Activated CD4-positive, alpha-beta T cell treated with anti-CD3 and anti-CD28 coated beads, Interleukin-2, amount 10 ng/mL, durations not matched to agents 7 days and 5 days (primary cell): ENCODE measurements at regions not wholly inside any gene's neighbourhood (a gene's known extent, or its start where the extent isn't known, plus 50 kb on each side); places are given as distances from the start of the nearest gene placed in this dataset.

Experiments used
- CTCF ChIA-PET: fragments of 350-600 bp; sonication (Branson Sonifier 250); formaldehyde crosslinking; loops from one replicate; lab custom pipeline; 2021; ENCODE audit warnings: antibody characterized with exemption; lab: Charles Lee
- POLR2A ChIA-PET: fragments of 350-600 bp; sonication (Branson Sonifier 250); formaldehyde crosslinking; loops from one replicate; lab custom pipeline; 2021; ENCODE audit warnings: antibody characterized with exemption; lab: Charles Lee
- DNase-seq: peaks from one replicate; pipeline ENCODE4 v3.0.0-alpha.2; 2020
- H3K27ac Mint-ChIP-seq: one replicate; pipeline ENCODE4 v1.8.0; 2021; ENCODE audit warnings: mild to moderate bottlenecking, moderate library complexity, mixed read lengths
- H3K27me3 Mint-ChIP-seq: one replicate; pipeline ENCODE4 v1.8.0; 2021; ENCODE audit warnings: mixed read lengths
- H3K36me3 Mint-ChIP-seq: one replicate; pipeline ENCODE4 v1.8.0; 2021; ENCODE audit warnings: low read depth, mixed read lengths
- H3K4me1 Mint-ChIP-seq: one replicate; pipeline ENCODE4 v1.8.0; 2021; ENCODE audit warnings: mixed read lengths
- H3K4me3 Mint-ChIP-seq: one replicate; pipeline ENCODE4 v1.8.0; 2021; ENCODE audit warnings: mild to moderate bottlenecking, moderate library complexity, mixed read lengths
- H3K9me3 Mint-ChIP-seq: one replicate; pipeline ENCODE4 v1.8.0; 2021; ENCODE audit warnings: mixed read lengths

DNA sequence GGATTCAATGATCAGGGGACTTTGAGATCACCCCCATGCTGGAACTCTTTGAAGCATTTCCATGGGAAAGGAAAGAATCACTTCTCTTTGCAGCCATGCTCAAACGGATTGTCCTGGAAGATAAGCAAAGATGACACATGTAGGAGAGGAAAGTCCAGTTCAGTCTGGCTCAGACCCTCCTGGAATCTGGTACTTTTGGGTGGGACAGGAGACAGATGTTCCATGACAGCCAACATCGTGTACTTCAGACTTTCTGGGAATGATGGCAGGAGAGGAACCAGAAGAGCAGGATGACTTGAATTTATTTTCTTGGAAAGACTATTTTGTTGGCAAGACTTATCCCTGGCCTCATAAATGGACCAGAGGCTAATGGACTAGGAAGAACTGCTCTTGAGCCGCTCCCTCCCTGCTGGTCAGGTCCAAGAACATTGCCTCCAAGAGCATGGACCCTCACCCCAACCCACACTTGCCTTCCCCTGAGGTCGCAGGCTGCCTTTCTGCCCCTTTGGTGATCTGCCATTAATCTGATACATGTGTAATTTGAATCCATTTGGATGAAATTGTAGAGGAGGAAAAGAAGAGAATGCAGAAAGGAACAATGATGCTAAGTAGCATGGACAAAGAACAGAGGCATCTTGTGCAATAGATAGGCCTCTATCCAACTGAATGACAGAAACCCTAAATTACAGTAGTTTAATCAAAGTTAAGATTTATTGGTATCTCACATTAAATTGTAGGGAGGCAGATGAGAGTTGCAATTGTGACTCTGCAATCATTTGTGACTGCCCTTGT lies 201.0 kb downstream of the SNX19 start:
- Mint-ChIP-seq H3K4me1 (no peaks in the 10 kb centered on the region), H3K27me3 (no peaks in the 10 kb centered on the region), H3K36me3 (no peaks in the 10 kb centered on the region), H3K27ac (no peak overlapping the region), H3K9me3 (no peaks in the 10 kb centered on the region), H3K4me3 (no peak overlapping the region)
- ChIA-PET POLR2A (no interaction called here), CTCF (no interaction called here)
- no peak for DNase-seq

DNA sequence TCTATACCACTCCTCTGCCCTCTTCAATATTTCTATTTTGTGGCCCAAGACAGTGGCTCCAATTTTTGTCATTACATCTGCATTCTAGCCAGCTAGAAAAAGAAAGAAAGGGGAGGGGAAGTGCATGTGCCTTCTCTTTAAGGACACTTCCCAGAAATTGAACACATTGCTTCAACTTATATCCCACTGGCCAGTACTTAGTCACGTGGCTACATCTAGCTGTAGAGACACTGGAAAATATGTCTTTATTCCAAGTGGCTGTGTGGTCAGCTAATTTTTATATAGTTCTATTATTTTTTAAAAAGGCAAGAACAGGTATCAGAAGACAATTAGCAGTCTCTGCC lies 200.4 kb downstream of the SNX19 start:
- Mint-ChIP-seq H3K36me3 (no peaks in the 10 kb centered on the region), H3K4me3 (no peak overlapping the region), H3K9me3 (no peaks in the 10 kb centered on the region), H3K4me1 (no peaks in the 10 kb centered on the region), H3K27me3 (no peaks in the 10 kb centered on the region), H3K27ac (no peak overlapping the region)
- ChIA-PET POLR2A (interaction anchor here (0.6 kb wide), 1 partner anchor 43 kb away, joined by 3 read pairs; no protein-coding TSS in a partner anchor), CTCF (no interaction called here)
- DNase-seq: no peak

GRCh38 chr11:130718120-130718519 lies 198.2 kb downstream of the SNX19 start:
- no peaks in the 10 kb centered on the region for H3K9me3 Mint-ChIP-seq
- ChIA-PET POLR2A (interaction anchor here (0.7 kb wide), 1 partner anchor 73 kb away, joined by 3 read pairs; no protein-coding TSS in a partner anchor), CTCF (interaction anchor here (1.5 kb wide), 1 partner anchor 11 kb away, joined by 4 read pairs; no protein-coding TSS in a partner anchor)
- H3K4me3 Mint-ChIP-seq: no peak overlapping the region
- H3K27ac Mint-ChIP-seq: no peak overlapping the region
- DNase-seq: no peak
- no peaks in the 10 kb centered on the region for H3K36me3 Mint-ChIP-seq
- H3K4me1 Mint-ChIP-seq: no peaks in the 10 kb centered on the region
- no peaks in the 10 kb centered on the region for H3K27me3 Mint-ChIP-seq

DNA sequence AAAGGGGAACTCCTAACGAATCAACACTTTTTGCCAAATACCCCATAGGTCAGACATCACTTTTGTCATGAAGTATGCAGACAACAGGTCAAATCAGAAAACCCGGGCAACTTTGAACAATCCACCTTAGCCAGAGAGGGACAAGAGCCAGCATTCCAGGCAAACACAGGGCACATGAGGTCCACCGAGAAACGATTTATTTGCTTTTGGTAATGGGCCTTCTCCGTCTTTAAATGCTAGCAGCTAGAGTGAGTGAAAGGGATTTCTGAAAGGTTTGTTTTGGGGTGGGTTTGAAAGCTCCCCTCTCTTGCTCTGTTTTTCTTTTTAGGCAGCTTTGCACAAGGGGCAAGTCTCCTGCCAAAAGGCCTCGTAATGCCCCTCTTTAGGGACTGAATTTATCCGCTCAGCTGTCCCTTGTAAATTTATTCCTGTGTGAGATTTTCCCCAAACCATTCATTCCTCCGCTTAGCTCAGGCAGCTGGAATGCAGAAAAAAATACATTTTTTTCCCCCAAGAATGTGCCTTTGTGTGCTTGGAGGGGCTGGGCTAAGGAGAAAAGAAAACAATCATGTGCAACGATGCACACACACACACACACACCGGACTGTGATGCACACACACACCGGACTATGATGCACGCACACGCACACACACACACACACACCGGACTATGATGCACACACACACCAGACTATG lies 196.9 kb downstream of the SNX19 start:
- CTCF ChIA-PET: no interaction called here

GRCh38 chr11:130720232-130721022 lies 195.9 kb downstream of the SNX19 start:
- POLR2A ChIA-PET: no interaction called here
- Mint-ChIP-seq H3K4me3 (no peak overlapping the region), H3K36me3 (no peaks in the 10 kb centered on the region), H3K27me3 (no peaks in the 10 kb centered on the region), H3K9me3 (no peaks in the 10 kb centered on the region), H3K4me1 (no peaks in the 10 kb centered on the region), H3K27ac (no peak overlapping the region)
- CTCF ChIA-PET: no interaction called here
- DNase-seq: no peak

More for the DNA sequence above, 196.9 kb downstream of the SNX19 start:
- no peaks in the 10 kb centered on the region for H3K4me1 Mint-ChIP-seq
- no peaks in the 10 kb centered on the region for H3K27me3 Mint-ChIP-seq
- H3K36me3 Mint-ChIP-seq: no peaks in the 10 kb centered on the region
- no peak for DNase-seq
- POLR2A ChIA-PET: no interaction called here
- H3K27ac Mint-ChIP-seq: no peak overlapping the region
- no peaks in the 10 kb centered on the region for H3K9me3 Mint-ChIP-seq
- no peak overlapping the region for H3K4me3 Mint-ChIP-seq

GRCh38 chr11:130721023-130721681 lies 195.1 kb downstream of the SNX19 start:
- H3K4me1 Mint-ChIP-seq: no peaks in the 10 kb centered on the region
- DNase-seq: no peak
- H3K36me3 Mint-ChIP-seq: no peaks in the 10 kb centered on the region
- no peak overlapping the region for H3K4me3 Mint-ChIP-seq
- H3K9me3 Mint-ChIP-seq: no peaks in the 10 kb centered on the region
- CTCF ChIA-PET: no interaction called here
- POLR2A ChIA-PET: no interaction called here
- no peak overlapping the region for H3K27ac Mint-ChIP-seq
- H3K27me3 Mint-ChIP-seq: no peaks in the 10 kb centered on the region

- H3K4me3 Mint-ChIP-seq: no peak overlapping the region
- no peaks in the 10 kb centered on the region for H3K9me3 Mint-ChIP-seq
- no peaks in the 10 kb centered on the region for H3K27me3 Mint-ChIP-seq
- ChIA-PET POLR2A (no interaction called here), CTCF (no interaction called here)
- H3K4me1 Mint-ChIP-seq: no peaks in the 10 kb centered on the region
- no peak overlapping the region for H3K27ac Mint-ChIP-seq
- DNase-seq: no peak
- H3K36me3 Mint-ChIP-seq: no peaks in the 10 kb centered on the region
These were observed 194.5 kb downstream of the SNX19 start for GRCh38 chr11:130721736-130722135.

DNA sequence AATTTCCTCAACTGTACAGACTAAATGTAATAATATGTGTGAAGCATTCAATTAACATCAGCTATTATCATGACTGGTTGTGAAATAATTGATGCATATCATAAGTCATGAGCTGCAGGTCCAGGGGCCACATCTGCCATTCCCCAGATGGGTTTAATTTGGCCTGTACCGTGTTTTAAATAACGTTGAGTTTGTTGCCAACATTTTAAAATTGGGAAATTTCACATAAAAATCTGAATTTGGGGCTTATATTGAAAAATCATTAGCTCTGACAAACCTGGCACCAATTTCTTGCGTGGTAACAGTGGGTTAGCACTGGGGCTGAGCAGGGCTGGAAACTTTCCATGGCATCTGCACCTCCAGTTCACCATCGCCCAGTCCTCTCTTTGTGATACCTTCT lies 193.9 kb downstream of the SNX19 start:
- Mint-ChIP-seq H3K27me3 (no peaks in the 10 kb centered on the region), H3K4me3 (no peak overlapping the region), H3K4me1 (no peaks in the 10 kb centered on the region), H3K36me3 (no peaks in the 10 kb centered on the region), H3K9me3 (no peaks in the 10 kb centered on the region), H3K27ac (no peak overlapping the region)
- POLR2A ChIA-PET: no interaction called here
- CTCF ChIA-PET: no interaction called here
- DNase-seq: no peak

GRCh38 chr11:130725421-130726233 lies 190.7 kb downstream of the SNX19 start:
- peaks cover 3% of the 10 kb centered on the region for H3K9me3 Mint-ChIP-seq
- CTCF ChIA-PET: interaction anchor here (0.6 kb wide), 1 partner anchor 484 kb away, joined by 3 read pairs; no protein-coding TSS in a partner anchor
- H3K4me1 Mint-ChIP-seq: no peaks in the 10 kb centered on the region
- no peak overlapping the region for H3K27ac Mint-ChIP-seq
- DNase-seq: no peak
- POLR2A ChIA-PET: no interaction called here
- H3K27me3 Mint-ChIP-seq: no peaks in the 10 kb centered on the region
- no peak overlapping the region for H3K4me3 Mint-ChIP-seq
- no peaks in the 10 kb centered on the region for H3K36me3 Mint-ChIP-seq

- Mint-ChIP-seq H3K27ac (no peak overlapping the region), H3K36me3 (no peaks in the 10 kb centered on the region), H3K4me1 (no peaks in the 10 kb centered on the region), H3K27me3 (no peaks in the 10 kb centered on the region), H3K9me3 (peaks cover 5% of the 10 kb centered on the region), H3K4me3 (no peak overlapping the region)
- DNase-seq: no peak
- CTCF ChIA-PET: no interaction called here
- POLR2A ChIA-PET: no interaction called here
These were observed 189.8 kb downstream of the SNX19 start for GRCh38 chr11:130726234-130727037.

GRCh38 chr11:130727157-130728119 lies 188.8 kb downstream of the SNX19 start:
- no peaks in the 10 kb centered on the region for H3K36me3 Mint-ChIP-seq
- no peak for DNase-seq
- H3K4me1 Mint-ChIP-seq: no peaks in the 10 kb centered on the region
- H3K4me3 Mint-ChIP-seq: no peak overlapping the region
- peaks cover 5% of the 10 kb centered on the region for H3K9me3 Mint-ChIP-seq
- no peaks in the 10 kb centered on the region for H3K27me3 Mint-ChIP-seq
- CTCF ChIA-PET: no interaction called here
- H3K27ac Mint-ChIP-seq: no peak overlapping the region
- POLR2A ChIA-PET: no interaction called here
